ENCODE measurements at regions not wholly inside any gene's neighbourhood (a gene's known extent, or its start where the extent isn't known, plus 50 kb on each side); places are given as distances from the start of the nearest gene placed in this dataset.

- Histone ChIP-seq H3K23ac (ENCODE audit: insufficient read length) (no peak overlapping the region), H4K91ac (replicated peaks; ENCODE audit: insufficient read length, low read length) (no peak overlapping the region), H3K4ac (replicated peaks; ENCODE audit: insufficient read length, low read depth, low read length) (no peak overlapping the region), H3K23me2 (ENCODE audit: low read depth, low read length) (no peaks in the 10 kb centered on the region), H3K79me1 (ENCODE audit: low read depth, low read length) (no peaks in the 10 kb centered on the region), H2BK20ac (ENCODE audit: low read length) (no peak overlapping the region), H3K36me3 (ENCODE audit: control insufficient read depth in 2 of 4, insufficient read depth in 4 of 4, low read length in 3 of 4) (no peaks in the 10 kb centered on the region), H3K9me3 (ENCODE audit: insufficient read depth in 2 of 2, low read depth in 1 of 2, low read length in 1 of 2) (peaks cover 0 to 3% of the 10 kb centered on the region in 2 experiments; a peak in 1 of 4 replicates), H4K8ac (ENCODE audit: extremely low read depth, insufficient read depth, low read length) (no peak overlapping the region), H3K4me1 (replicated peaks in 1 of 4; ENCODE audit: control insufficient read depth in 3 of 4, insufficient read depth in 4 of 4, low read length in 3 of 4) (no peaks in the 10 kb centered on the region), H2AK5ac (ENCODE audit: low read depth, low read length) (no peak overlapping the region), H3K4me3 (ENCODE audit: extremely low read depth in 1 of 4, insufficient read depth in 2 of 4, low read depth in 3 of 4, low read length in 4 of 4) (no peak overlapping the region), H3K56ac (replicated peaks; ENCODE audit: insufficient read length, low read depth, low read length) (no peak overlapping the region), H2AFZ (ENCODE audit: low read length) (no peak overlapping the region), H2BK12ac (ENCODE audit: low read depth, low read length) (no peak overlapping the region), H3K27ac (ENCODE audit: low read depth, low read length) (no peak overlapping the region), H3K9ac (replicated peaks in 1 of 4; ENCODE audit: extremely low read depth in 1 of 4, low read depth in 3 of 4, low read length in 3 of 4) (no peak overlapping the region), H2BK15ac (ENCODE audit: low read length) (no peak overlapping the region), H3K14ac (ENCODE audit: insufficient read length) (no peak overlapping the region), H3K18ac (ENCODE audit: extremely low read depth, low read length) (no peak overlapping the region), H3K4me2 (ENCODE audit: insufficient read depth in 1 of 2, low read depth in 2 of 2, low read length in 2 of 2) (no peak overlapping the region), H3K27me3 (replicated peaks in 1 of 4; ENCODE audit: control insufficient read depth in 3 of 4, extremely low read depth in 1 of 4, insufficient read depth in 3 of 4, low read length in 3 of 4) (no peaks in the 10 kb centered on the region), H3K79me2 (ENCODE audit: control insufficient read depth in 1 of 2, insufficient read depth in 2 of 2, low read length in 2 of 2) (no peaks in the 10 kb centered on the region), H4K5ac (ENCODE audit: insufficient read length, low read depth, low read length) (no peak overlapping the region), H2BK120ac (replicated peaks; ENCODE audit: low read depth, low read length) (no peak overlapping the region), H4K20me1 (replicated peaks in 1 of 2; ENCODE audit: control insufficient read depth in 1 of 2, insufficient read depth in 2 of 2, low read length in 2 of 2) (no peaks in the 10 kb centered on the region), H2BK5ac (ENCODE audit: low read depth, low read length) (no peak overlapping the region)
- ChIA-PET POLR2A (ENCODE audit: partially characterized antibody) (no interaction called here), CTCF (ENCODE audit: partially characterized antibody) (no interaction called here)
- no peak for DNase-seq (ENCODE audit: low read depth in 1 of 2, low spot score in 2 of 2)
- FAIRE-seq: no peak
- 96% methylated on average over 2 of the region's 2 CpGs; no CpG with 5 or more reads in 1 of the 2 experiments for WGBS, 2 experiments (ENCODE audit: extremely low coverage in 1 of 2, insufficient coverage in 1 of 2, insufficient read length in 1 of 2, insufficient replicate concordance in 2 of 2, low coverage in 1 of 2, low lambda C conversion rate in 2 of 2, missing lambda C conversion rate in 1 of 2)
- TF ChIP-seq ATF3 (IDR thresholded peaks at IDR 0.05; ENCODE audit: insufficient read depth, low read depth, low read length) (no peak), TEAD4 (IDR thresholded peaks at IDR 0.05; ENCODE audit: low read depth, low read length) (no peak)
These were observed 226.0 kb upstream of the C11orf87 start for GRCh38 chr11:109196016-109196415.
